ENCODE measurements at regions not wholly inside any gene's neighbourhood (a gene's known extent, or its start where the extent isn't known, plus 50 kb on each side); places are given as distances from the start of the nearest gene placed in this dataset.

DNA sequence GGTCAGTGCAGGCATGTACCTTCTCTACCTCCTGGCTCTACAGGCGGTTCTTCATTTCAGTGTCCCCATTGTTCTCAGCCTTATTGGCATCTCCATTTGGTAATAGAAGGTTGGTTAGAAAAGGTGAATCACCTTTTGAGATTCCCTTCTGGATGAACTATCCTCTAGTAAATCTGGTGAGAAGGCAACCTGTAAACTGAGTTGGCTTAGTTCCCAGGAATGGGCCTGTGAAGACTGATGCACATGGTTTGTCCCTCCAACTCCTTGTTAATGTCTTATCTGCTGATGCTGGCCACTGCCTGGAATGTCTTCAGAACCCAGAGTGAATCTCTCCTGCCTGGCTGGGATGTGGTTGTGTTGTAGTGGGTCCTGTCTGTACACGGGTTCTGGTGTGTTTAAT is 143.4 kb upstream of the WDR1 start:
- TF ChIP-seq EZH2 (IDR thresholded peaks at IDR 0.05) (no peak), FOSL1 (IDR thresholded peaks at IDR 0.05; ENCODE audit: low read depth) (no peak), JUND (IDR thresholded peaks at IDR 0.05) (no peak), POLR2A (IDR thresholded peaks at IDR 0.05; ENCODE audit: borderline replicate concordance, extremely low read depth, insufficient read depth, insufficient read length) (no peak), REST (IDR thresholded peaks at IDR 0.05; ENCODE audit: low read depth) (no peak), POLR2AphosphoS5 (IDR thresholded peaks at IDR 0.05; ENCODE audit: low read depth, low read length) (no peak), EGR1 (IDR thresholded peaks at IDR 0.05; ENCODE audit: low read depth) (no peak)
- TF ChIP-seq, protein P1, sequence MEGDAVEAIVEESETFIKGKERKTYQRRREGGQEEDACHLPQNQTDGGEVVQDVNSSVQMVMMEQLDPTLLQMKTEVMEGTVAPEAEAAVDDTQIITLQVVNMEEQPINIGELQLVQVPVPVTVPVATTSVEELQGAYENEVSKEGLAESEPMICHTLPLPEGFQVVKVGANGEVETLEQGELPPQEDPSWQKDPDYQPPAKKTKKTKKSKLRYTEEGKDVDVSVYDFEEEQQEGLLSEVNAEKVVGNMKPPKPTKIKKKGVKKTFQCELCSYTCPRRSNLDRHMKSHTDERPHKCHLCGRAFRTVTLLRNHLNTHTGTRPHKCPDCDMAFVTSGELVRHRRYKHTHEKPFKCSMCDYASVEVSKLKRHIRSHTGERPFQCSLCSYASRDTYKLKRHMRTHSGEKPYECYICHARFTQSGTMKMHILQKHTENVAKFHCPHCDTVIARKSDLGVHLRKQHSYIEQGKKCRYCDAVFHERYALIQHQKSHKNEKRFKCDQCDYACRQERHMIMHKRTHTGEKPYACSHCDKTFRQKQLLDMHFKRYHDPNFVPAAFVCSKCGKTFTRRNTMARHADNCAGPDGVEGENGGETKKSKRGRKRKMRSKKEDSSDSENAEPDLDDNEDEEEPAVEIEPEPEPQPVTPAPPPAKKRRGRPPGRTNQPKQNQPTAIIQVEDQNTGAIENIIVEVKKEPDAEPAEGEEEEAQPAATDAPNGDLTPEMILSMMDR (IDR thresholded peaks at IDR 0.05 in 2 of 3, conservative IDR thresholded peaks at IDR 0.05 in 1 of 3; ENCODE audit: borderline replicate concordance in 1 of 3, insufficient read depth in 1 of 3, low read depth in 2 of 3, low read length in 2 of 3), result no peak

Measured in HCT116 (cell line).